ENCODE measurements at regions not wholly inside any gene's neighbourhood (a gene's known extent, or its start where the extent isn't known, plus 50 kb on each side); places are given as distances from the start of the nearest gene placed in this dataset.

DNA sequence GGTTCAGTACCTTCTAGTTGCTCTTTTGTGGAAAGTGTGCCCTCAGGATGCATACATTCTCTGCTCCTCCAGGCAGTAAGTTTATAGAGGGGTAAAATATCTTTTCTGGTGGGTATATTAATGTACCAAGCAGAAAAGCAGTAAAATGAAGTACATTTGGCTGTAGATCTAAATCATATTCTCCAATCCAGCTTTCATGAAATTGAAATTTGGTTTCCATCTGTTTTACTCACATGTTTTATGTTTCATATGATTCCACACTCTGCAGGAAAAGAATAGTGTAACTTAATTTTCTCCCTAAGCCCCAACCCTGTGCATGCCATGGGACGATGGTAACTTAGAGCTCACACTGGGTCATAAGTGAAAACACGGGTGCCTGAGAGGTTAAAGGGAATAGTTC, 172.3 kb downstream of the AKAIN1 start:
- TF ChIP-seq, protein P1, sequence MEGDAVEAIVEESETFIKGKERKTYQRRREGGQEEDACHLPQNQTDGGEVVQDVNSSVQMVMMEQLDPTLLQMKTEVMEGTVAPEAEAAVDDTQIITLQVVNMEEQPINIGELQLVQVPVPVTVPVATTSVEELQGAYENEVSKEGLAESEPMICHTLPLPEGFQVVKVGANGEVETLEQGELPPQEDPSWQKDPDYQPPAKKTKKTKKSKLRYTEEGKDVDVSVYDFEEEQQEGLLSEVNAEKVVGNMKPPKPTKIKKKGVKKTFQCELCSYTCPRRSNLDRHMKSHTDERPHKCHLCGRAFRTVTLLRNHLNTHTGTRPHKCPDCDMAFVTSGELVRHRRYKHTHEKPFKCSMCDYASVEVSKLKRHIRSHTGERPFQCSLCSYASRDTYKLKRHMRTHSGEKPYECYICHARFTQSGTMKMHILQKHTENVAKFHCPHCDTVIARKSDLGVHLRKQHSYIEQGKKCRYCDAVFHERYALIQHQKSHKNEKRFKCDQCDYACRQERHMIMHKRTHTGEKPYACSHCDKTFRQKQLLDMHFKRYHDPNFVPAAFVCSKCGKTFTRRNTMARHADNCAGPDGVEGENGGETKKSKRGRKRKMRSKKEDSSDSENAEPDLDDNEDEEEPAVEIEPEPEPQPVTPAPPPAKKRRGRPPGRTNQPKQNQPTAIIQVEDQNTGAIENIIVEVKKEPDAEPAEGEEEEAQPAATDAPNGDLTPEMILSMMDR (conservative IDR thresholded peaks at IDR 0.05; ENCODE audit: low read depth, low read length) = no peak
- no peak for TF ChIP-seq EZH2 (IDR thresholded peaks at IDR 0.05; ENCODE audit: borderline replicate concordance, low read depth, low read length, poor library complexity, severe bottlenecking)
